Heart right ventricle (tissue), 16 donors: ENCODE measurements at regions not wholly inside any gene's neighbourhood (a gene's known extent, or its start where the extent isn't known, plus 50 kb on each side); places are given as distances from the start of the nearest gene placed in this dataset.

Source experiments
- ATAC-seq, 8 donors: fragments of 200-7000 bp; cut with Tn5 transposase; one replicate each; pipeline ENCODE4 v1.9.1; 2020; ENCODE audit warnings: mild to moderate bottlenecking in 8 of 8, moderate library complexity in 8 of 8, moderate number of reproducible peaks in 1 of 8
- DNase-seq, 2 donors: peaks; one replicate each; pipeline ENCODE4 v3.0.0-alpha.2; 2020
- H3K27ac ChIP-seq, 10 donors: fragments of 200-600 bp; sonication (generic) in 2 of 10; one replicate each; pipeline versions ENCODE4 v1.5.0 to v1.8.0; 2020 to 2022; ENCODE audit warnings: mild to moderate bottlenecking in 3 of 10
- H3K27me3 ChIP-seq, 7 donors: fragments of 200-600 bp; one replicate each; pipeline ENCODE4 v1.8.0; 2021 to 2022; ENCODE audit warnings: mild to moderate bottlenecking in 2 of 7
- H3K36me3 ChIP-seq, 9 donors: fragments of 200-600 bp; sonication (generic) in 1 of 9; one replicate each; pipeline versions ENCODE4 v1.5.0 to v1.8.0; 2020 to 2022; ENCODE audit warnings: mild to moderate bottlenecking in 2 of 9
- H3K4me1 ChIP-seq, 9 donors: fragments of 200-600 bp; sonication (generic) in 1 of 9; one replicate each; pipeline versions ENCODE4 v1.5.0 to v1.8.0; 2020 to 2022; ENCODE audit warnings: mild to moderate bottlenecking in 4 of 9
- H3K4me3 ChIP-seq, 10 donors: fragments of 200-600 bp; sonication (generic) in 2 of 10; one replicate each; pipeline versions ENCODE4 v1.5.0 to v1.8.0; 2020 to 2022; ENCODE audit warnings: mild to moderate bottlenecking in 7 of 10, moderate library complexity in 2 of 10
- H3K9me3 ChIP-seq, 11 donors: fragments of 200-600 bp in 10 of 11; sonication (generic) in 2 of 11; one replicate each; pipeline versions ENCODE4 v1.5.0 to v1.8.0; 2013 to 2022; ENCODE audit warnings: mild to moderate bottlenecking in 2 of 11, control low read depth in 1 of 11, moderate library complexity in 1 of 11
- WGBS, 2 donors: extraction: QIAGEN DNeasy Blood & Tissue Kit; methylation state at CpG; one replicate each; pipeline ENCODE4 v1.1.7; 2013; ENCODE audit warnings: inconsistent platforms in 1 of 2; 5-methylcytosine and 5-hydroxymethylcytosine counted together
- intact Hi-C, 10 donors: fragments of 100-400 bp; cut with DNase I; formaldehyde crosslinking; loops; one replicate each; pipeline versions ENCODE4 v1.11.1 to v1.14.2; 2022
- TF ChIP-seq, protein P1 (sequence below), 9 donors: fragments of 200-600 bp; sonication (generic) in 2 of 9; IDR thresholded peaks; one replicate each; pipeline versions ENCODE4 v1.5.0 to v1.8.0; 2021 to 2022; ENCODE audit warnings: antibody characterized with exemption in 9 of 9, mild to moderate bottlenecking in 5 of 9, moderate library complexity in 1 of 9
- donor health status: Arrhythmogenic right ventricular cardiomyopathy.
- donor health status: ischemic (EF 13 %, LVEDD 7.1; RV severe dilation, severe dysfunction).
- donor health status: healthy with polysubstance abuse.
- donor health status: DM: no; HTN: yes; CAD: no.
- donor health status: DM: no; HTN: no; CAD: no.
- donor health status: ischemic (EF 25% LVEDD 6.9; RV normal size, moderate dysfunction).
- donor health status: ischemic (EF 25% LVEDD 5.7; RV mildly dilated, moderate dysfunction).
- donor health status: healthy.
- donor health status: DM: yes; HTN: yes; CAD: no.
- donor health status: Ischemic cardiomyopathy.
- donor health status: ischemic (EF 35%, LVEDD 5.7; RV mildly dilated, moderate dysfunction).
- donor health status: nonischemic (EF 11% LVEDD 7.7; RV severe dilation, severe dysfunction).
- donor health status: DM: yes; HTN: yes; CAD: no.
- donor health status: PGD.
- donor health status: ischemic (EF 29% LVEDD 5.4; RV normal size, mild dysfunction).
- donor health status: nonischemic (EF 23%, LVEDD 6.1; RV moderate dilation, normal function).

DNA sequence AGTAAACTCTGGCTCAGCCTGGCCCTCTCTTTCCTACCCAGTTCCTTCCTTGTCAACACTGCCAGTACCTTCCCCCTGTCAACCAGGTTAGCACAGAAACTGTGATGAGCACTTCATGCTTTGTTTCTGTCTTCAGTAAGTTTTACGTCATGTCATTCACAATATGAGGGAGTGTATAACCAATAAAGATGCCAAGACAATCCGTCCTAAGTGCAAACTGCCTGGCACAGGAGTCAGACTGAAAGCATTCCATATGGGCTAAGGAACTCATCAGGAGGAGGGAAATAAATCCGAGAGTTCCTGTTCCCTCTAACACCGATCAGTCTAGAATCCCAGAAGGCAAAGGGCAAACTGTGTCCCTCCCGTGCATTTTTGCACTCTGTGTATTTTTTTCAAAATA, 507.2 kb downstream of the CMPK2 start:
- H3K9me3 ChIP-seq: no peaks in the 10 kb centered on the region
- ATAC-seq (no peak), DNase-seq (no peak)
- TF ChIP-seq, protein P1, sequence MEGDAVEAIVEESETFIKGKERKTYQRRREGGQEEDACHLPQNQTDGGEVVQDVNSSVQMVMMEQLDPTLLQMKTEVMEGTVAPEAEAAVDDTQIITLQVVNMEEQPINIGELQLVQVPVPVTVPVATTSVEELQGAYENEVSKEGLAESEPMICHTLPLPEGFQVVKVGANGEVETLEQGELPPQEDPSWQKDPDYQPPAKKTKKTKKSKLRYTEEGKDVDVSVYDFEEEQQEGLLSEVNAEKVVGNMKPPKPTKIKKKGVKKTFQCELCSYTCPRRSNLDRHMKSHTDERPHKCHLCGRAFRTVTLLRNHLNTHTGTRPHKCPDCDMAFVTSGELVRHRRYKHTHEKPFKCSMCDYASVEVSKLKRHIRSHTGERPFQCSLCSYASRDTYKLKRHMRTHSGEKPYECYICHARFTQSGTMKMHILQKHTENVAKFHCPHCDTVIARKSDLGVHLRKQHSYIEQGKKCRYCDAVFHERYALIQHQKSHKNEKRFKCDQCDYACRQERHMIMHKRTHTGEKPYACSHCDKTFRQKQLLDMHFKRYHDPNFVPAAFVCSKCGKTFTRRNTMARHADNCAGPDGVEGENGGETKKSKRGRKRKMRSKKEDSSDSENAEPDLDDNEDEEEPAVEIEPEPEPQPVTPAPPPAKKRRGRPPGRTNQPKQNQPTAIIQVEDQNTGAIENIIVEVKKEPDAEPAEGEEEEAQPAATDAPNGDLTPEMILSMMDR (IDR thresholded peaks at IDR 0.05): no peak
- H3K4me3 ChIP-seq: no peak overlapping the region
- H3K27me3 ChIP-seq: peaks cover 0 to 3% (median 0%) of the 10 kb centered on the region in 7 donors
- WGBS, 2 donors: 70 to 74% methylated on average over 5 of the region's 5 CpGs
- intact Hi-C loops: loop anchor here in 1 of 10 donors (5.0 kb wide), 1 partner anchor 414 kb away; no protein-coding TSS in a partner anchor
- no peaks in the 10 kb centered on the region for H3K36me3 ChIP-seq
- no peak overlapping the region for H3K27ac ChIP-seq
- no peaks in the 10 kb centered on the region for H3K4me1 ChIP-seq

GRCh38 chr2:6358985-6359384, 506.7 kb downstream of the CMPK2 start:
- intact Hi-C loops: loop anchor here in 1 of 10 donors (5.0 kb wide), 1 partner anchor 413 kb away; no protein-coding TSS in a partner anchor
- WGBS, 2 donors: 80 to 82% methylated on average over 5 of the region's 5 CpGs
- H3K27me3 ChIP-seq: peaks cover 0 to 3% (median 0%) of the 10 kb centered on the region in 7 donors
- H3K4me3 ChIP-seq: no peak overlapping the region
- TF ChIP-seq, protein P1 (IDR thresholded peaks at IDR 0.05): no peak
- no peak for ATAC-seq
- H3K27ac ChIP-seq: no peak overlapping the region
- no peaks in the 10 kb centered on the region for H3K4me1 ChIP-seq
- no peaks in the 10 kb centered on the region for H3K9me3 ChIP-seq
- DNase-seq: no peak
- H3K36me3 ChIP-seq: no peaks in the 10 kb centered on the region

DNA sequence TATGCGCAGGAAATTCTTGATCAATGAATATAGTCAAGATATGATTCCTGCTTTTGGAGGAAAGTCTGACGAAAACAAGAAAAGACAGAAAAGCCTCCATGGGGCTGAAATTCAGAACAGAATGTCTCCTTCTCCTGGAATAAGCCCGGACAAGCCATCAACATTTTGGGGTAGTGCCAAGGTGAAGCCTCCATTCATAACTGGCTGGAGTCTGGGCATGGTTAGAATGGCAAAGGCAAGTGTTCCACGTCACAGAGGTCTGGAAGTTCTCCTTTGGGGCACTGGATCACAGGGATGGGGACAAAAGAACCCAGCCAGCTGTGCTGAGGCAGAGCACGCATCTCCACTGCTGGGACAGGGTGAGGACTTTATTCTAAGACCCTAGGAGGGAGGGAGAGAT, 505.7 kb downstream of the CMPK2 start:
- H3K27me3 ChIP-seq: peaks cover 0 to 3% (median 0%) of the 10 kb centered on the region in 7 donors
- 76 to 77% methylated on average over 5 of the region's 5 CpGs for WGBS, 2 donors
- no peak overlapping the region for H3K27ac ChIP-seq
- ATAC-seq (peak in 1 of 8 donors; percentile 19), DNase-seq (no peak)
- no peaks in the 10 kb centered on the region for H3K9me3 ChIP-seq
- no peaks in the 10 kb centered on the region for H3K36me3 ChIP-seq
- intact Hi-C loops: loop anchor here in 1 of 10 donors (5.0 kb wide), 1 partner anchor 412 kb away; no protein-coding TSS in a partner anchor
- H3K4me3 ChIP-seq: no peak overlapping the region
- TF ChIP-seq, protein P1 (IDR thresholded peaks at IDR 0.05): no peak
- no peaks in the 10 kb centered on the region for H3K4me1 ChIP-seq

- no peak for ATAC-seq
- intact Hi-C loops: no loop called here
- Histone ChIP-seq H3K4me1 (no peaks in the 10 kb centered on the region), H3K4me3 (no peak overlapping the region), H3K36me3 (no peaks in the 10 kb centered on the region), H3K27ac (no peak overlapping the region), H3K9me3 (no peaks in the 10 kb centered on the region), H3K27me3 (peaks cover 0 to 3% (median 0%) of the 10 kb centered on the region in 7 donors)
- no peak for DNase-seq
- TF ChIP-seq, protein P1 (IDR thresholded peaks at IDR 0.05): no peak
- 84 to 86% methylated on average over 11 of the region's 11 CpGs for WGBS, 2 donors
These were observed 502.8 kb downstream of the CMPK2 start for GRCh38 chr2:6362671-6363450.
